ENCODE measurements at regions not wholly inside any gene's neighbourhood (a gene's known extent, or its start where the extent isn't known, plus 50 kb on each side); places are given as distances from the start of the nearest gene placed in this dataset.

GRCh38 chr20:24296477-24297261 is 172.8 kb upstream of the SYNDIG1 start:
- no peak overlapping the region for H3K4me3 ChIP-seq (ENCODE audit: low read depth, low read length)
- no peak for DNase-seq (ENCODE audit: low read depth)

DNA sequence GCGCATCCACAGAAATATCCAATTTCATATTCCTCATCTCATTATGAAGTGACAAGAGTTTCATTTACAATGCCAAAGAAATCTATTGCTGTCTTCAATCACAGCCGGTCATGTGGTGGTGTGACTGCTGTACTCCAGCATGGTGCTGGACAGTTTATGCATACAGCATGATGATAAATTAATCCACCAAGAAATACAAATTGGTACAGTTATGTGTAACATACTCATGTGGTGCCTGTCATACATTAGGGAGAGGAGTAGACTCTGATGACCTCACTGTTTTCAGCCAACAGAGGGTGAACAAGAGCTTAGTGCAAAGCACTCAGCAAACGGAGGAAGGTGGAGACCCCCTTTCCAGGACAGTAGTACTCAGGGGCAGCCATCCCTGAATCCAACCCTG is 178.4 kb upstream of the SYNDIG1 start:
- no peak for DNase-seq (ENCODE audit: low read depth)
- H3K4me3 ChIP-seq (ENCODE audit: low read depth, low read length): no peak overlapping the region

DNA sequence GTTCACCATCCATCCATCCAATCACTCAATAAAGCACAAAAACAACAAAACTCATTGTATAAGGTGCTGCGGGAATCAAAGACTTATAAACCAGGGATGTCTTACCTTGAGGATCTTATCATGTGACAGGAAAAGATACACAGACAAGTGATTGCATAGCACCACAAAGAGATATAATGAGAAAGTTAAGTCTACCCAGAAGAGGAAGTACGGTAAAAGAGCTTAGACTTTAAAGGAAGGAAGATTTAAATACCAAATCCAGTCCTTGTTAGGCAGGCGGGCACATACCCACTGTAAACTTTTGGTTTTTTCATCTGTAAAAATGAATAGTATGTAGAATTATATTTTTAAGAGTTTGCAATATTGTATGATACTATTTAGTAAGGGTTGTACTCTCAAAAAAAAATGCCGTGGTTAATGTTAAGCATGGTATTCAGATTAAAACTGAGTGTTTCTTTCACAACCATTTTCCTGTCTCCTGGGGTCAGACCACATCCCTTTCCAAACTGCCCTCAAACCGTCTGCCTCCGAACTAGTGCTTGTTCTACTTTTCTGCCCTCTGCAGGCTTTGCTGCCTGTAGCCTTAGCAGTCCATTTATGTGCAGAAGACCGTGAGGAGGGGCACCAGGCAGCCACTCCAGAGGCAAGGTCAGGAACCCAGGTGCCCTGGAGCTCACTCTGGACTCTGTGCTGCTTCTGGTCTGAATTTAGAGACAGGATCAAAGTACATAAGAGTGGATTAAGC is 179.5 kb upstream of the SYNDIG1 start:
- no peak overlapping the region for H3K4me3 ChIP-seq (ENCODE audit: low read depth, low read length)
- DNase-seq (ENCODE audit: low read depth): no peak

- DNase-seq (ENCODE audit: low read depth): no peak
- H3K4me3 ChIP-seq (ENCODE audit: low read depth, low read length): no peak overlapping the region
These were observed 186.2 kb upstream of the SYNDIG1 start for GRCh38 chr20:24283186-24283585.

GRCh38 chr20:24277196-24277595 is 192.2 kb upstream of the SYNDIG1 start:
- no peak overlapping the region for H3K4me3 ChIP-seq (ENCODE audit: low read depth, low read length)
- DNase-seq (ENCODE audit: low read depth): no peak

DNA sequence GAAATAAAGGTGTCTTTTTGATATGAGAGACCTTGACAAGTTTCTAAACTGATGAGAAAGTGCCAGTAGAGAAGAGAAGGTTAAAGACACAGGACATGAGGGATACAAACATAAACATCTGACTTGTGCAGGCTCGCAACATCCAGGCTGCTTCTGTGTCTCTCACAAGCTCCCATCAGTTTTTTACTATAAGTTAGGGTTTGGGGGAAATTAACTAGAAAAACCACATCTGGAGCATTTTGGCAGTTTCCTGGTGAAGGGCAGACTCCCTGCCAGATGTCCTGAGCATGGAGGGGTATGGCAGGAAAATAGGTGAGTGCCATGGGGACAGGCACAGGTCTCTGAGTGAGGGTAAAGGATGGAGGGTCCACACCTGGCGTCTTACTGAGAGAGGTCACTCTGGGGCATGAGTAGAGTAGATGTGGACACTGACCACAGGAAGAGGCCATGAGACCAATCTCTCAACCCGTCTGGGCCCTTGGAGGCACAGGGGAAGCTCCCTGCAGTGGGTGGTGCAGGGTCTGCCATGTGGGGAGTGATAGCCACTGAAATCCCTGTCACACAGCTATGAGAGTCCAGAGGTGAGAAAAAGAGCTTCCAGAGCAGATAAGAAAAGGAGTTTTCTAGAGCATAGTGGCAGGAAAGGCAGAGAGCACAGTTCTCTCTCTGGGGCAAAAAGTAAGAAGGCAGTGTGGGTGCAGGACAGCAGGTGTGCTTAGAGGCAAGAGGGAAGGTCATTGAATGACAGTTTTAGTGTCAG is 193.3 kb upstream of the SYNDIG1 start:
- DNase-seq (ENCODE audit: low read depth): no peak
- no peak overlapping the region for H3K4me3 ChIP-seq (ENCODE audit: low read depth, low read length)

DNA sequence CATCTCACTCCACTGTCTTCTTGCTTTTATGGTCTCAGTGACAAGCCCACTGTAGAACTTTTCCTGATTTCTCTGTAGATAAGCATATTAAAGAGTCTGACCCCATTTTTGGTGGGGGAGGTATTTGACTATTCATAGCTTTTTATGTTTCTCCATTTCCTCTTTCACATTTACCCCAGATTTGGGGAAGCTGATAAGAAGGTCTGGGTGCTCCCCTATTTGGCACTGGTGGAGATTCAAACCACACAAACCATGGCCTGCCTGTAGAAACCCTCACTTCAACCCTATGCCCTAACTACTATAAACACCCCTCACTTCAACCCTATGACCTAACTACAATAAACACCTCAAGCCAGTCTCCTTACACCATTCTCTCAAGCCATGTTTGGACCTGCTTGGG is 196.2 kb upstream of the SYNDIG1 start:
- no peak for DNase-seq (ENCODE audit: low read depth)
- no peak overlapping the region for H3K4me3 ChIP-seq (ENCODE audit: low read depth, low read length)

GRCh38 chr20:24261351-24261750 is 208.1 kb upstream of the SYNDIG1 start:
- DNase-seq (ENCODE audit: low read depth): no peak
- H3K4me3 ChIP-seq (ENCODE audit: low read depth, low read length): no peak overlapping the region

DNA sequence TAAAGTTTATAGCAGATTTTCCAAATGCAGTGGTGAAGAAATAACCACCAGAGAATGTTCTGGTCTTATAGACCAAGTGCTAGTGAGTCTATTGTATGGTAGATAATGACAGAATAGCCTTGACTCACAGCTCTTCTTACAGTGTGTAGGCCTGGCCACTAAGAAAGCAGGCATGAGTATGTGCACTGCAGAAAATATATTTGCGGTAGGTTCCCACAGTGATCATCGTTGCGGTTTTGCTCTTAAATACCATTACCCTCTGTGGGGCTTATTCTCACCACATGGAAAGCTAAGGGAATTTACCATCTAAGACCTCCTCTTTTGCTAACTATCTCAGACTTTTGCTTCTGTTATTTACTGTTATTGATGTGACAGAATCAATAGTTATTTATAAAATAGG is 212.3 kb upstream of the SYNDIG1 start:
- DNase-seq (ENCODE audit: low read depth): no peak
- H3K4me3 ChIP-seq (ENCODE audit: low read depth, low read length): no peak overlapping the region

- no peak for DNase-seq (ENCODE audit: low read depth)
- no peak overlapping the region for H3K4me3 ChIP-seq (ENCODE audit: low read depth, low read length)
These were observed 213.1 kb upstream of the SYNDIG1 start for GRCh38 chr20:24256307-24256706.

DNA sequence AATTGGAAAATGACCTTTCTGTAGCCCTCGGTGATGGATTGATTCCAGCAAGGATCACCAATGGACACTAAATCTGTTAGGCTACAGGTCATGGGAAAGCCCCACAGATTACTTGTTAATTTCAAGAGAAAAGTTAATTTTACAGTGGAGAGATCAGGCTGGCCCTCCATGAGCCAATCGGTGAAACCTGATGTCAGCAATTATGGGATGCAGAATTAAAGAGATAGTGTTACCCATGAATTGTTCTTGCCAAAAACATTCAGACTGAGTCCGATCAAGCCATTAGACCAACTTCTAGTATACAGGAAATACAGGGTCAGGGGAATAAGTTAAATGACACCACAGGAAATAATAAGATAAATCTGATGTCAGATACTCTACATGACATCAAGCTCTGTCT is 214.9 kb upstream of the SYNDIG1 start:
- H3K4me3 ChIP-seq (ENCODE audit: low read depth, low read length): no peak overlapping the region
- no peak for DNase-seq (ENCODE audit: low read depth)

DNA sequence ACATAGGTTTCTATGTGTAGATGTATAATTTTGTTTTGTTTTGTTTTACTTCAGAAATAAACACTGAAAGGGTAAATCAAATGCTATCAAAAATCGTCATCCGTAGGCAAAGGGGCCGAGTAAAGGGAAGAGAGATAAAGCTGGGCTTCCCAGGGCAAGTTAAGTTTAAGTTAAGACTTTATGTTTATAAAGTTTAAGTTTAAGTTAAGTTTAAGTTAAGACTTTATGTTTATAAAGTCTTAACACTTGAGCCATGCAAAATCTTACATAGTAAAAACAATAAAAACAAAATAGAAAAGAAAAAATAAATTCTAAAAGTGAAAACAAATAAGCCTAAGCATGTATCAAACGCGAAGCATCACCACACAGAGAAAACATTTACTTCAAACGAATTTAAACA is 216.1 kb upstream of the SYNDIG1 start:
- H3K4me3 ChIP-seq (ENCODE audit: low read depth, low read length): no peak overlapping the region
- DNase-seq (ENCODE audit: low read depth): no peak

DNA sequence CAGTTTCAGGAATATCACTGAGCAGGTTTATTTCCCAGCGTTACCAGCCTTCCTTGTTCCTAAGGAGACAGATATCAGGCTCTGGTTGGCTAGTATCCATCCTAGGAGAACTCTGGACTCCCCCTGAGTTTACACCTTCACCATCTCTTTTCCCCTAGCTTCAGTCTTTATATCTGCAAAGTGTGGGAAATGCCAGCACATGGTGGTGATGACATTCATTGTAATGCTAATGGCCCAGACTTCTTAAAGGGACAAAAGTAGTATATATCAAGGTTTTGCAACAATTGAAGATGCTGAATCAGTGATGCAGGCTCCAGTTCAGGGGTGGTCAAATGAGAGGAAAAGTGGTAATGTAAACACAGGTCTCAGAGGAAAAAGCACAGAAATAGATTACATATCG is 224.3 kb upstream of the SYNDIG1 start:
- H3K4me3 ChIP-seq (ENCODE audit: low read depth, low read length): no peak overlapping the region
- DNase-seq (ENCODE audit: low read depth): no peak

DNA sequence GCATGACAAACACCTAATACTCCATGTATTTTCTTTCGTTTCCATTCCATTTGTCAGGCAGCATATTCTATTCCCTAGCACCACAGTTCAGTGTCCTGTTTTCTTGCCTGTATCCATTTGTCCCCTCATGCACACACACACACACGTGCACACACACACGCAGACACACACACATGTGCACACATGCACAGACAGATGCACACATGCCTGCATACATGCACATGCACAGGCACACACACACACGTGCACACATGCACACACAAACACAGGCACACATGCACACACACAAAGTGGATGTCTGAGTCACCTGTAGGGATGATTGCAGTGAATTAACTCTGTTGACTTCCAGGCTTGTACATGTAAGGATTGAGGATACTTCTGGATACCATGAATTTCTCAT is 226.7 kb upstream of the SYNDIG1 start:
- no peak for DNase-seq (ENCODE audit: low read depth)
- no peak overlapping the region for H3K4me3 ChIP-seq (ENCODE audit: low read depth, low read length)

DNA sequence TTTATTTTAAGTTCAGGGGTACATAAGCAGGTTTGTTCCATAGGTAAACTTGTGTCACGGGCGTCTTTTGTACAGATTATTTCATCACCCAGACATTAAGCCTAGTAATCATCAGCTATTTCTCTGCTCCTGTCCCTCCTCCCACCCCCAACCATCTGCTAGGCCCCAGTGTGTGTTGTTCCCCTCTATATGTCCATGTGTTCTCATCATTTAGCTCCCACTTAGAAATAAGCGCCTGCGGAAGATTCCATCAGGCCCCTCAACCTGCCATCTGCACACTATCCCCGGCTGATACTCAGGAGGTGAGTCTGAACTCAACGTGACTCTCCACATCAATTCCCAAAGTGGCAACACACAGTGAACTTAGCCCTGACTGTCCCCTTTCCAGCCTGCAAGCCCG is 228.0 kb upstream of the SYNDIG1 start:
- no peak for DNase-seq (ENCODE audit: low read depth)
- H3K4me3 ChIP-seq (ENCODE audit: low read depth, low read length): no peak overlapping the region

DNA sequence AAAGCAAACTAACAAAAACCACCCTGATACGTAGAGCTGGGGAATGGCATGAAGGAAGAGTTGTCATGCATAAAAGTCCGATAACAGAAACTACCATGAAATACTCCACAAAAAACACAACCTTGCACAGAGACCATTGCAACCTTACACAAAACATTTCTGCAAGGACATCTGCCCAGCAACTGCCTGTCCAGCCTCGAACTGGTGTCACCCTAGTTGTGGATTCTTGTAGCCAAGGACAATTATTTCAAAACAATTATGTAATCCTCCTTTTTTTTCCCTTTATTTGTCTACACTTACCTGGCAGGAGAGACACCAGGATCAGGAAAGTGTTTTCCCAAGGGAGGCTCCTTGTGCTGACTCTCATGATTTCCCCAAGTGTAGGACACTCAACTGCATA is 232.5 kb upstream of the SYNDIG1 start:
- no peak for DNase-seq (ENCODE audit: low read depth)
- no peak overlapping the region for H3K4me3 ChIP-seq (ENCODE audit: low read depth, low read length)

- no peak overlapping the region for H3K4me3 ChIP-seq (ENCODE audit: low read depth, low read length)
- no peak for DNase-seq (ENCODE audit: low read depth)
These were observed 233.2 kb upstream of the SYNDIG1 start for GRCh38 chr20:24236201-24236600.

- no peak overlapping the region for H3K4me3 ChIP-seq (ENCODE audit: low read depth, low read length)
- DNase-seq (ENCODE audit: low read depth): no peak
These were observed 233.9 kb upstream of the SYNDIG1 start for GRCh38 chr20:24235296-24236175.

GRCh38 chr20:24227600-24227999 is 239.0 kb upstream of the GGTLC1 start:
- DNase-seq (ENCODE audit: low read depth): no peak
- no peak overlapping the region for H3K4me3 ChIP-seq (ENCODE audit: low read depth, low read length)

DNA sequence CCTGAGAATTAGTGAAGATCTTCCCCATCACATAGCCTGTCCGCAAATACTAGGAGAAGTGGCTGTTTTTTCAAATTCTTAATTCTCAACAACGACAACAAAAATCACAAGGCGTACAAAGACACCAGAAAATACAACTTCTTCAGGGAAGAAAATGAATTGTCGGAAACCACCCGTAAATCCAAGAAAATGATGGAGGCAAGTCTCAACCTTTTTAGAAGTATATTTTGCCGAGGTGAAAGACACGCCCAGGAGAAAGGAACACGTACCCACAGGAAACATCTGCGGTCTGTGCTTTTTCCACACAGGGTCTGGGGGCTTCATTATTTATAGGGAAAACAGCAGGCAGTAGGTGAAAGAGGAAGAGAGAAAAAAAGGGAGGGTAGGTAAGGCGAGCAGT is 223.9 kb upstream of the GGTLC1 start:
- no peak for DNase-seq (ENCODE audit: low read depth)
- H3K4me3 ChIP-seq (ENCODE audit: low read depth, low read length): no peak overlapping the region

Data from skeletal muscle cell (primary cell).